DOHH2 (cell line): ENCODE measurements at regions not wholly inside any gene's neighbourhood (a gene's known extent, or its start where the extent isn't known, plus 50 kb on each side); places are given as distances from the start of the nearest gene placed in this dataset.

Experiments
- H3F3A ChIP-seq: fragments of 200-600 bp; sonication (generic), shearing (Covaris generic); 2 replicates; pipeline ENCODE4 v1.6.0; 2016; ENCODE audit warnings: antibody characterized with exemption, mild to moderate bottlenecking; ENCODE audit not compliant: control insufficient read depth, insufficient read depth
- H3K27ac ChIP-seq: fragments of 200-600 bp; sonication (generic); 2 replicates; pipeline ENCODE4 v1.5.1; 2014; ENCODE audit warnings: low read depth, mild to moderate bottlenecking, low read length, moderate library complexity
- H3K27me3 ChIP-seq: fragments of 200-600 bp; sonication (generic); 2 replicates; pipeline ENCODE4 v1.6.1; 2014; ENCODE audit warnings: mild to moderate bottlenecking, low read length, mixed read lengths; ENCODE audit not compliant: control insufficient read depth
- H3K36me3 ChIP-seq: fragments of 200-600 bp; sonication (generic); 2 replicates; pipeline ENCODE4 v1.6.1; 2014; ENCODE audit warnings: mild to moderate bottlenecking, low read length, moderate library complexity, mixed read lengths; ENCODE audit not compliant: control insufficient read depth
- H3K4me1 ChIP-seq: fragments of 200-600 bp; sonication (generic); 2 replicates; pipeline ENCODE4 v1.6.1; 2014; ENCODE audit warnings: mild to moderate bottlenecking, low read length, mixed read lengths; ENCODE audit not compliant: control insufficient read depth
- H3K4me2 ChIP-seq: fragments of 200-600 bp; sonication (generic); 2 replicates; pipeline ENCODE4 v1.6.0; 2014; ENCODE audit warnings: mild to moderate bottlenecking, low read length, moderate library complexity
- H3K4me3 ChIP-seq: fragments of 200-600 bp; sonication (generic); 2 replicates; pipeline ENCODE4 v1.5.1; 2014; ENCODE audit warnings: mild to moderate bottlenecking, low read length, mixed read lengths
- H3K79me2 ChIP-seq: fragments of 200-600 bp; sonication (generic); 2 replicates; pipeline ENCODE4 v1.6.1; 2014; ENCODE audit warnings: mild to moderate bottlenecking, low read length, mixed read lengths; ENCODE audit not compliant: control insufficient read depth
- H3K9me2 ChIP-seq: fragments of 200-600 bp; sonication (generic); replicated peaks from 2 replicates; pipeline ENCODE4 v1.6.1; 2014; ENCODE audit warnings: mild to moderate bottlenecking, low read length, mixed read lengths; ENCODE audit not compliant: control insufficient read depth
- H3K9me3 ChIP-seq: fragments of 200-600 bp; sonication (generic); 2 replicates; pipeline ENCODE4 v1.6.1; 2014; ENCODE audit warnings: antibody characterized with exemption, low read length, mixed read lengths; ENCODE audit not compliant: control insufficient read depth, insufficient read depth
- H4K20me1 ChIP-seq: fragments of 200-600 bp; sonication (generic); 2 replicates; pipeline ENCODE4 v1.6.0; 2014; ENCODE audit warnings: low read depth, mild to moderate bottlenecking, antibody characterized with exemption, low read length, moderate library complexity; ENCODE audit not compliant: control insufficient read depth, insufficient read depth
- EZH2phosphoT487 ChIP-seq: fragments of 200-600 bp; sonication (generic); IDR thresholded peaks from 2 replicates; pipeline ENCODE4 v1.6.1; 2017; ENCODE audit warnings: borderline replicate concordance, mild to moderate bottlenecking, antibody characterized with exemption, low read length, moderate library complexity, mixed read lengths
- TF ChIP-seq, protein P1 (sequence below): fragments of 200-600 bp; sonication (generic); IDR thresholded peaks from one replicate; pipeline ENCODE4 v1.5.1; 2014; ENCODE audit warnings: antibody characterized with exemption, mild to moderate bottlenecking, low read depth, low read length; ENCODE audit not compliant: poor library complexity, severe bottlenecking

GRCh38 chr6:76992553-76992952 lies 470.7 kb downstream of the HTR1B start:
- no peaks in the 10 kb centered on the region for H3F3A ChIP-seq
- H3K4me3 ChIP-seq = no peak overlapping the region
- TF ChIP-seq EZH2phosphoT487 = no peak
- TF ChIP-seq, protein P1, sequence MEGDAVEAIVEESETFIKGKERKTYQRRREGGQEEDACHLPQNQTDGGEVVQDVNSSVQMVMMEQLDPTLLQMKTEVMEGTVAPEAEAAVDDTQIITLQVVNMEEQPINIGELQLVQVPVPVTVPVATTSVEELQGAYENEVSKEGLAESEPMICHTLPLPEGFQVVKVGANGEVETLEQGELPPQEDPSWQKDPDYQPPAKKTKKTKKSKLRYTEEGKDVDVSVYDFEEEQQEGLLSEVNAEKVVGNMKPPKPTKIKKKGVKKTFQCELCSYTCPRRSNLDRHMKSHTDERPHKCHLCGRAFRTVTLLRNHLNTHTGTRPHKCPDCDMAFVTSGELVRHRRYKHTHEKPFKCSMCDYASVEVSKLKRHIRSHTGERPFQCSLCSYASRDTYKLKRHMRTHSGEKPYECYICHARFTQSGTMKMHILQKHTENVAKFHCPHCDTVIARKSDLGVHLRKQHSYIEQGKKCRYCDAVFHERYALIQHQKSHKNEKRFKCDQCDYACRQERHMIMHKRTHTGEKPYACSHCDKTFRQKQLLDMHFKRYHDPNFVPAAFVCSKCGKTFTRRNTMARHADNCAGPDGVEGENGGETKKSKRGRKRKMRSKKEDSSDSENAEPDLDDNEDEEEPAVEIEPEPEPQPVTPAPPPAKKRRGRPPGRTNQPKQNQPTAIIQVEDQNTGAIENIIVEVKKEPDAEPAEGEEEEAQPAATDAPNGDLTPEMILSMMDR = no peak

DNA sequence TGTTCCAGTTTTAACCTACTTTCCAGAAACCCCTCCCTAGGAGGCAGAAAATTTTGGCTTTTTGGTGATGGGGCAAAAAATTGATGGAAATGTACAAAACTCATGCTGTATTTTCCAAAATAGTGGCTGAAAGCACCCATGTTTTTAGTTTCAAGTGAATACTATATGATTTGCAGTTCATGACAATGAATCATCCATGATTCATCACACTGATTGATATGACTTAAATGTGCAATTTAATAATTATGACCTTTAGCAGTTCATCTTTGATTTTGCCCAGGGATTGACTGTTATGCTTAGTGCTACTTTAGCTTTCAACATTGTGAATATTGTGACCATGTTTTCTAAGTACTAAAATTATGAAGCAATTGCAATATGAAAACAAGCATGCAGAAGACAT lies 478.7 kb downstream of the HTR1B start:
- H3K27ac ChIP-seq = no peak overlapping the region
- no peak overlapping the region for H3K4me3 ChIP-seq
- no peaks in the 10 kb centered on the region for H3K79me2 ChIP-seq
- no peaks in the 10 kb centered on the region for H3K4me1 ChIP-seq
- H3K36me3 ChIP-seq = no peaks in the 10 kb centered on the region
- H4K20me1 ChIP-seq = no peaks in the 10 kb centered on the region
- H3K9me3 ChIP-seq = no peaks in the 10 kb centered on the region
- H3K27me3 ChIP-seq = no peaks in the 10 kb centered on the region
- H3K9me2 ChIP-seq = no peaks in the 10 kb centered on the region
- no peaks in the 10 kb centered on the region for H3F3A ChIP-seq
- TF ChIP-seq EZH2phosphoT487 = no peak
- TF ChIP-seq, protein P1 = no peak
- no peak overlapping the region for H3K4me2 ChIP-seq

More at GRCh38 chr6:76992553-76992952, 470.7 kb downstream of the HTR1B start:
- H3K9me2 ChIP-seq = no peaks in the 10 kb centered on the region
- H3K79me2 ChIP-seq = no peaks in the 10 kb centered on the region
- no peak overlapping the region for H3K27ac ChIP-seq
- H3K36me3 ChIP-seq = no peaks in the 10 kb centered on the region
- H3K9me3 ChIP-seq = no peaks in the 10 kb centered on the region; the same call in 1 of the 2 replicates
- H4K20me1 ChIP-seq = no peaks in the 10 kb centered on the region
- no peak overlapping the region for H3K4me2 ChIP-seq
- H3K27me3 ChIP-seq = no peaks in the 10 kb centered on the region
- H3K4me1 ChIP-seq = no peaks in the 10 kb centered on the region

GRCh38 chr6:76982476-76983199 lies 480.7 kb downstream of the HTR1B start:
- Histone ChIP-seq H3K9me2 (no peaks in the 10 kb centered on the region), H3F3A (no peaks in the 10 kb centered on the region), H3K4me3 (no peak overlapping the region), H3K27ac (no peak overlapping the region), H3K36me3 (no peaks in the 10 kb centered on the region), H3K79me2 (no peaks in the 10 kb centered on the region), H3K4me1 (no peaks in the 10 kb centered on the region), H3K9me3 (no peaks in the 10 kb centered on the region), H3K27me3 (no peaks in the 10 kb centered on the region), H4K20me1 (no peaks in the 10 kb centered on the region), H3K4me2 (no peak overlapping the region)
- no peak for TF ChIP-seq EZH2phosphoT487
- TF ChIP-seq, protein P1 = no peak
